Kidney (tissue), 13 donors: ENCODE measurements at regions not wholly inside any gene's neighbourhood (a gene's known extent, or its start where the extent isn't known, plus 50 kb on each side); places are given as distances from the start of the nearest gene placed in this dataset.
"Not testable (repeated sequence)": the region's sequence is repeated elsewhere in the genome, so short reads cannot be mapped to it uniquely, and the experiment has no call there.

ENCODE experiments used
- DNase-seq, 5 donors: peaks; one replicate each; pipeline ENCODE4 v3.0.0-alpha.2; 2013 to 2020
- FAIRE-seq: peaks from 2 replicates; lab custom pipeline; 2012; peaks lifted over from hg19 to GRCh38; lab: Jason Lieb, UNC
- H3K27ac ChIP-seq, 2 donors: one replicate each; pipeline ENCODE4 v1.7.0; 2013; ENCODE audit warnings: low read depth in 2 of 2, low read length in 2 of 2, inconsistent platforms in 1 of 2
- H3K27me3 ChIP-seq: one replicate; pipeline ENCODE4 v1.7.1; 2013; ENCODE audit warnings: low read length, inconsistent platforms; ENCODE audit not compliant: control insufficient read depth, insufficient read depth
- H3K36me3 ChIP-seq, 3 donors: one replicate each; pipeline versions ENCODE4 v1.7.0 to v1.7.1; 2013; ENCODE audit warnings: low read length in 3 of 3, control low read depth in 1 of 3, inconsistent platforms in 1 of 3; ENCODE audit not compliant: insufficient read depth in 3 of 3, control insufficient read depth in 2 of 3
- H3K4me1 ChIP-seq, 3 donors: one replicate each; pipeline versions ENCODE4 v1.7.0 to v1.7.1; 2013; ENCODE audit warnings: low read length in 3 of 3, inconsistent platforms in 1 of 3, low read depth in 1 of 3; ENCODE audit not compliant: control insufficient read depth in 2 of 3, insufficient read depth in 2 of 3
- H3K4me3 ChIP-seq, 3 donors: one replicate each; pipeline versions ENCODE4 v1.7.0 to v1.8.1; 2013; ENCODE audit warnings: low read length in 3 of 3, control low read depth in 1 of 3, inconsistent platforms in 1 of 3
- H3K9ac ChIP-seq, 3 donors: one replicate each; pipeline versions ENCODE4 v1.7.0 to v1.7.1; 2013; ENCODE audit warnings: low read length in 3 of 3, control low read depth in 1 of 3, inconsistent platforms in 1 of 3
- H3K9me3 ChIP-seq, 3 donors: one replicate each; pipeline versions ENCODE4 v1.7.0 to v1.7.1; 2013; ENCODE audit warnings: low read length in 3 of 3, control low read depth in 1 of 3, inconsistent platforms in 1 of 3; ENCODE audit not compliant: control insufficient read depth in 2 of 3, insufficient read depth in 1 of 3
- intact Hi-C: fragments of 100-400 bp; cut with DNase I; formaldehyde crosslinking; loops from one replicate; pipeline ENCODE4 v1.11.1; 2022
- TF ChIP-seq, protein P1 (sequence below): IDR thresholded peaks from 3 replicates; pipeline ENCODE4 v1.5.1; 2012; ENCODE audit warnings: mild to moderate bottlenecking, moderate library complexity, borderline replicate concordance; ENCODE audit not compliant: insufficient read depth; ENCODE audit errors: extremely low read depth
- donor health status: control.
- donor health status: control.
- donor health status: control.
- donor health status: control.
- donor health status: control.
- donor health status: DM: yes; HTN: yes; CAD: no.
- donor health status: Normal renal cell carcinoma (clear cell type).

DNA sequence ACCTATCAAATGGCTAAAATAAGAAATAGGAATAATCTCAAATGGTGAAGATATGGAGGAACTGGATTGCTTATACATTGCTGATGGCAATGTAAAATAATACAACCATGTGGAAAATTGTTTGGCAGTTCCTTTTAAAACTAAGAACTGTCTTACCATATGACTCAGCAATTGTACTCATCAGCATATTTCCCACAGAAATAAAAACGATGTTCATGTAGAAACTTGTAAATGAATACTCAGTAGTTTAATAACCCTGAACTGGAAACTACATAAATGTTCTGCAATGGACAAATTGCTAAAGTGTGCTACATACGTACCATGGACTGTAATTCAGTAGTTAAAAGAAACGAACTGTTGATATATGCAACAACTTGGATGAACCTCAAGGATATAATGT lies 253.9 kb upstream of the RBMS3 start:
- intact Hi-C loops = no loop called here
- FAIRE-seq (no peak), DNase-seq (no peak)
- no peaks in the 10 kb centered on the region for H3K27me3 ChIP-seq
- no peak overlapping the region for H3K27ac ChIP-seq
- peaks cover 0 to 4% (median 0%) of the 10 kb centered on the region in 3 donors for H3K9me3 ChIP-seq
- H3K4me3 ChIP-seq = no peak overlapping the region
- H3K36me3 ChIP-seq = no peaks in the 10 kb centered on the region
- H3K9ac ChIP-seq = no peak overlapping the region
- TF ChIP-seq, protein P1, sequence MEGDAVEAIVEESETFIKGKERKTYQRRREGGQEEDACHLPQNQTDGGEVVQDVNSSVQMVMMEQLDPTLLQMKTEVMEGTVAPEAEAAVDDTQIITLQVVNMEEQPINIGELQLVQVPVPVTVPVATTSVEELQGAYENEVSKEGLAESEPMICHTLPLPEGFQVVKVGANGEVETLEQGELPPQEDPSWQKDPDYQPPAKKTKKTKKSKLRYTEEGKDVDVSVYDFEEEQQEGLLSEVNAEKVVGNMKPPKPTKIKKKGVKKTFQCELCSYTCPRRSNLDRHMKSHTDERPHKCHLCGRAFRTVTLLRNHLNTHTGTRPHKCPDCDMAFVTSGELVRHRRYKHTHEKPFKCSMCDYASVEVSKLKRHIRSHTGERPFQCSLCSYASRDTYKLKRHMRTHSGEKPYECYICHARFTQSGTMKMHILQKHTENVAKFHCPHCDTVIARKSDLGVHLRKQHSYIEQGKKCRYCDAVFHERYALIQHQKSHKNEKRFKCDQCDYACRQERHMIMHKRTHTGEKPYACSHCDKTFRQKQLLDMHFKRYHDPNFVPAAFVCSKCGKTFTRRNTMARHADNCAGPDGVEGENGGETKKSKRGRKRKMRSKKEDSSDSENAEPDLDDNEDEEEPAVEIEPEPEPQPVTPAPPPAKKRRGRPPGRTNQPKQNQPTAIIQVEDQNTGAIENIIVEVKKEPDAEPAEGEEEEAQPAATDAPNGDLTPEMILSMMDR = no peak
- no peaks in the 10 kb centered on the region for H3K4me1 ChIP-seq

DNA sequence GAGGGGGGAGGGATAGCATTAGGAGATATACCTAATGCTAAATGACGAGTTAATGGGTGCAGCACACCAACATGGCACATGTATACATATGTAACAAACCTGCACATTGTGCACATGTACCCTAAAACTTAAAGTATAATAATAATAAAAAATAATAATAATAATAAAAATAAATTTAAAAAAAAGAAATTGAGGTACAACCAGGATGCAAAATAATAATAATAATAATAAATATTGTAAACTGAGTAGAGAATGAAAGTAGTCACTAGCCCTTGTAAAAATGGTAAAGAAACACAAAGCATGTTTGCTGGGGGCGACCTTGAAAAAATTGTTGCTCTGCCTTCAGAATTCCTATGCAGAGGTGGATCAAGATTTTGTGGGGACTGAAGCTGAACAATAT lies 249.7 kb upstream of the RBMS3 start:
- H3K9me3 ChIP-seq, intact Hi-C loops, FAIRE-seq: not testable (repeated sequence)

DNA sequence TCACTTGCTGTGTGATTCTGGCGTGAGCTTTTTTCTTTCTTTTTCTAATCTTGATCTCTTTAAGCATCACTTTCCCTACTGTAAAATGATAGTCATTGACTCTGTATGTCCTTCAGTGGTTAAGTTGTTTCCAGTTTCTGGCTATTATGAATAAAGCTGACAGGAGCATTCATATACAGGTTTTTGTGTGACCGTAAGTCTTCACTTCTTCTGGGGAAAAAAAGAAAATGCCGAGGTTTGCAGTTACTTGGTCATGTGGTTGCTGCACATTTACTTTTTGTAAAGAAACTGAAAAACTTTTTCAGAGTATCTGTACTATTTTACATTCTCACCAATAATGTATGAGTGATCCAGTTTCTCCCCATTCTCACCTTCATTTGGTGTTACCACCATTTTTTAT lies 247.4 kb upstream of the RBMS3 start:
- intact Hi-C loops = no loop called here
- DNase-seq (no peak), FAIRE-seq (no peak)
- no peak overlapping the region for H3K9ac ChIP-seq
- TF ChIP-seq, protein P1 = no peak
- no peaks in the 10 kb centered on the region for H3K27me3 ChIP-seq
- H3K27ac ChIP-seq = no peak overlapping the region
- H3K4me3 ChIP-seq = no peak overlapping the region
- no peaks in the 10 kb centered on the region for H3K4me1 ChIP-seq
- H3K36me3 ChIP-seq = no peaks in the 10 kb centered on the region
- H3K9me3 ChIP-seq = no peaks in the 10 kb centered on the region

More for the DNA sequence above, 249.7 kb upstream of the RBMS3 start:
- not testable (repeated sequence) for H3K4me1 ChIP-seq, H3K36me3 ChIP-seq, H3K4me3 ChIP-seq, H3K9ac ChIP-seq, DNase-seq, H3K27me3 ChIP-seq, H3K27ac ChIP-seq

DNA sequence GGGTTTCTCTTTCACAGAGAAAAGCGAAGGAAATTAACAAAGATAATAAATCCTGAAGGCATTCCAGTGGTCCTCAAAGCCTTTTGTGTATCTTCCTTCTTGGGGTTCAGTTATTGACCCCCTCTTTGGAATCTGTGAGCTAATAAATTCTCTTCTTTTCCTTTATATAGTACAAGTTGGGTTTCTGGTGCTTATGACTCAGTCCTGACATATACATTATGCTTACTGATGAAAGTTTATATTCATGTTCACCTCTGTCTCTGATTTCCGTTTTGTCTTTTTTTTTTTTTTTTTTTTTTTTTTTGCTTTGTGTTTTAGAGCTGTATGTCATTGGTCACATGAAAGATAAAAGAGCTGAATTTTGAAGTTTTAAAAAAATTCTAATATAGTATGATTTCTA lies 230.7 kb upstream of the RBMS3 start:
- TF ChIP-seq, protein P1 = no peak
- Histone ChIP-seq H3K9ac (no peak overlapping the region), H3K9me3 (no peaks in the 10 kb centered on the region), H3K36me3 (no peaks in the 10 kb centered on the region), H3K27me3 (no peaks in the 10 kb centered on the region), H3K4me3 (no peak overlapping the region), H3K4me1 (no peaks in the 10 kb centered on the region), H3K27ac (no peak overlapping the region)
- FAIRE-seq (no peak), DNase-seq (no peak)
- intact Hi-C loops = no loop called here
